ENCODE measurements at regions not wholly inside any gene's neighbourhood (a gene's known extent, or its start where the extent isn't known, plus 50 kb on each side); places are given as distances from the start of the nearest gene placed in this dataset.

DNA sequence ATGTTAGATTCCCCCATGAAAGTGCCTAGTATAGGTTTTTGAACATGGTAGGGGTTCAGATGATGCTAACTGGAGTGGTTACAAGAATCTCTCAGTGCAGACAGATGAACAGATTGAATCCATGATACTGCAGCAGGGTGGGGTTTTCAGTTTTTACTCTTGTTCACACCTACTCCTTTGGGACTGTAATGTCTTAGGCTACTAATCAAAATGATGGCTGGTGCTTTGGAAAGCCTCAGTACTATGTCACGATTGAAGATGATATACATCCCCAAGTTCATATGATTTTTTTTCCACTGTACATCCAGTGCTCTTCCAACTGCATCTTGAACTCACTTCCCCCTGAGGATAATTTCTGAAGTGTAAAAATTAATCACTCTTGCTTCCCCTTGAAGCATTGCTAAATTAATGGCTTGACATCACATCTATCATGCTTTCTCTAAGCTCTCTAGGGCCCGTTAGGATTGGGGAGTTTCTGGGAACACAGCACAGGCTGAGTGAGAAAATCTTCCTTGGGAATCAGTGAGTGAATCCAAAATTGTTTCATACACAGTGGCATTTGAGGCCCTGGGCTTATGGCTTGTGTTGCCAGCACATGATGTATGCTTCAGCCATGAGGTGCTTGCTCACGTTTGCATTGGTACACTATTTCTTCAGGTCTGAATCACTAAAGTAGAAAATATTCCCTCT, 115.0 kb upstream of the TPRG1 start:
- Histone ChIP-seq H3K4me1 (no peaks in the 10 kb centered on the region), H3K9me3 (no peaks in the 10 kb centered on the region)
- intact Hi-C loops (cut with DNase I): no loop called here

DNA sequence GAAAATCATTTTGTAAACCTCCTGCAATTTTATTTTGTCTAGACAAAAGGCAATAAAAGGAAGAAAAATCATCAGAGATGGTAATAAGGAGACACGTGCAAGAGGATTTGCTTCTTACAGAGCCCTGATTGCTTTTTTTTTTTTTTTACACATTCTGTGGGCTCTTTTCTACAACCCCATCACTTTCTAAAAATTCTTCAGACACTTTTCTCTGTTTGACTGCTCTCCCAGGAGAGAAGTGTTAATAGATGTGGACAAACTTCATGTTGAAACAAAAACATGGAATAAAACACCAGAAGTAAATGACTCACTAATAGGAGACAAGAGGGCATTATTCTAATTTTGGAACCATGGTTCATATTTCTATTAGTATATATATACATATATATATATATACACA, 114.4 kb upstream of the TPRG1 start:
- Histone ChIP-seq H3K27me3 (no peaks in the 10 kb centered on the region), H3K27ac (no peak overlapping the region), H3K36me3 (no peaks in the 10 kb centered on the region), H3K4me1 (no peaks in the 10 kb centered on the region), H3K9me3 (no peaks in the 10 kb centered on the region), H3K4me3 (no peak overlapping the region)
- TF ChIP-seq POLR2AphosphoS5 (IDR thresholded peaks at IDR 0.05; ENCODE audit: insufficient read depth in 1 of 2, low read depth in 1 of 2) (no peak), POLR2A (IDR thresholded peaks at IDR 0.05) (no peak)
- TF ChIP-seq, protein P1, sequence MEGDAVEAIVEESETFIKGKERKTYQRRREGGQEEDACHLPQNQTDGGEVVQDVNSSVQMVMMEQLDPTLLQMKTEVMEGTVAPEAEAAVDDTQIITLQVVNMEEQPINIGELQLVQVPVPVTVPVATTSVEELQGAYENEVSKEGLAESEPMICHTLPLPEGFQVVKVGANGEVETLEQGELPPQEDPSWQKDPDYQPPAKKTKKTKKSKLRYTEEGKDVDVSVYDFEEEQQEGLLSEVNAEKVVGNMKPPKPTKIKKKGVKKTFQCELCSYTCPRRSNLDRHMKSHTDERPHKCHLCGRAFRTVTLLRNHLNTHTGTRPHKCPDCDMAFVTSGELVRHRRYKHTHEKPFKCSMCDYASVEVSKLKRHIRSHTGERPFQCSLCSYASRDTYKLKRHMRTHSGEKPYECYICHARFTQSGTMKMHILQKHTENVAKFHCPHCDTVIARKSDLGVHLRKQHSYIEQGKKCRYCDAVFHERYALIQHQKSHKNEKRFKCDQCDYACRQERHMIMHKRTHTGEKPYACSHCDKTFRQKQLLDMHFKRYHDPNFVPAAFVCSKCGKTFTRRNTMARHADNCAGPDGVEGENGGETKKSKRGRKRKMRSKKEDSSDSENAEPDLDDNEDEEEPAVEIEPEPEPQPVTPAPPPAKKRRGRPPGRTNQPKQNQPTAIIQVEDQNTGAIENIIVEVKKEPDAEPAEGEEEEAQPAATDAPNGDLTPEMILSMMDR (IDR thresholded peaks at IDR 0.05): no peak
- no peak for DNase-seq (ENCODE audit: extremely low spot score in 2 of 2)
- intact Hi-C loops (cut with DNase I): no loop called here

More for the DNA sequence above, 115.0 kb upstream of the TPRG1 start:
- Histone ChIP-seq H3K4me3 (no peak overlapping the region), H3K27me3 (no peaks in the 10 kb centered on the region), H3K36me3 (no peaks in the 10 kb centered on the region), H3K27ac (no peak overlapping the region)
- no peak for DNase-seq (ENCODE audit: extremely low spot score in 2 of 2)
- TF ChIP-seq, protein P1 (IDR thresholded peaks at IDR 0.05): no peak
- TF ChIP-seq POLR2AphosphoS5 (IDR thresholded peaks at IDR 0.05; ENCODE audit: insufficient read depth in 1 of 2, low read depth in 1 of 2) (no peak), POLR2A (IDR thresholded peaks at IDR 0.05) (no peak)

DNA sequence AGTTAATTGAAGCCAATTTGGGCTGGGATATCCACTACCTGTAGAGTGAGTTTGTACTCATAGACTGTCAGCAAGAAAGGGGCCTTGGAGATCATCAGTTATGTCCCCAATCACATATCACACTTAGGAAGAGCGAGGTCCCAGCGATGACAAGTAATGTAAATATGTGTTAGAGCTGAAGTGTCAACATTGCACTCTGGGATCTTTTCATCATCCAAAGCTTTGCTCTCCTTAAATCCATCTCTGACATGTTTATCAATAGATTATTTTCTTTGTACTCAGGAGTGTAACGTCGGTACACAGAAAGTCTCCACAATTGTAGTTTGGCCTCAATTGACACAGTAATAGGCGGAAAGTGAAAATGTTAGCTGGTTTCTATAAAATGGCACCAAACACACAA, 113.7 kb upstream of the TPRG1 start:
- H3K9me3 ChIP-seq: peaks cover under 1% of the 10 kb centered on the region
- no peak overlapping the region for H3K4me3 ChIP-seq
- intact Hi-C loops (cut with DNase I): no loop called here
- TF ChIP-seq POLR2A (IDR thresholded peaks at IDR 0.05) (no peak), POLR2AphosphoS5 (IDR thresholded peaks at IDR 0.05; ENCODE audit: insufficient read depth in 1 of 2, low read depth in 1 of 2) (no peak)
- TF ChIP-seq, protein P1 (IDR thresholded peaks at IDR 0.05): no peak
- no peaks in the 10 kb centered on the region for H3K36me3 ChIP-seq
- no peaks in the 10 kb centered on the region for H3K4me1 ChIP-seq
- H3K27me3 ChIP-seq: no peaks in the 10 kb centered on the region
- DNase-seq (ENCODE audit: extremely low spot score in 2 of 2): no peak
- no peak overlapping the region for H3K27ac ChIP-seq

DNA sequence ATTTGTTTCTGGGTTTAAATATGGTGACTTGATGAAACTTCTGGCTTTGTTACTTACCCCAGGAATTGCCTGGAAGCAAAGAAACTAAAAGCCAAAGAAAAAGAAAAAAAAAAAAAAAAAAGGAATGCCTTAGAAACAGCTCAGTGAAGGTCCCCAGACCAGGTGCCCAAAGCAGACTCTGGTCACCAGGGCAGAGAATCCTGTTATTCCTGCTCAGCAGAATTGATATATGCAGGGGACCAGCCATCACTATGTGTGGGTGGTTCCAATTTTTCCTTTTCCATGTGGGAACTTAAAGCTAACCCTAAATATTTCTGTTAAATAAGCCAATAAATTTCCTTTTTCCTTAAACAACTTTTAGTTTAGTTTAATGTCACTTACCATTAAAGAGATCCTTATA, 100.8 kb upstream of the TPRG1 start:
- no peaks in the 10 kb centered on the region for H3K27me3 ChIP-seq
- no peak for DNase-seq (ENCODE audit: extremely low spot score in 2 of 2)
- H3K4me3 ChIP-seq: no peak overlapping the region
- no peak overlapping the region for H3K27ac ChIP-seq
- H3K4me1 ChIP-seq: no peaks in the 10 kb centered on the region
- H3K9me3 ChIP-seq: no peaks in the 10 kb centered on the region
- H3K36me3 ChIP-seq: no peaks in the 10 kb centered on the region
- TF ChIP-seq, protein P1 (IDR thresholded peaks at IDR 0.05): no peak
- no peak for TF ChIP-seq POLR2A (IDR thresholded peaks at IDR 0.05)
- TF ChIP-seq POLR2AphosphoS5 (IDR thresholded peaks at IDR 0.05; ENCODE audit: insufficient read depth in 1 of 2, low read depth in 1 of 2): no peak
- intact Hi-C loops (cut with DNase I): no loop called here

DNA sequence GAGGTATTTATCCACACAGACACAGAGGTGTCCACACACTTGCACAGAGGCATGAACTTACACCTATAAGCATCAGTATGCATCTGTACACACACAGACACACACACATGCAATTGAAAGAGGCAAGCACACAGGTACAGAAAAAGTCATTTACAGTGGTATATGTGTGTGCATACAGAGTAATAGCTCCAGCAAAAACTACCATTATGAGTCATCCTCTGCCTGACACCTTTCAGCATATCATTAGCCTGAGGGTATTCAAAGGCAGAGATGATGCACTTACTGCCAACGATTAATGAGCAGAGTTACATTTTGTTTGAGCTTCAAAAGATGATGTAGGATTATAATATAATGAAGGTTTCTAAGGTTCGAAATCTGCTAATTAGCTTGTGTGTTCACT, 100.3 kb upstream of the TPRG1 start:
- intact Hi-C loops (cut with DNase I): no loop called here

More for the DNA sequence above, 100.3 kb upstream of the TPRG1 start:
- H3K36me3 ChIP-seq: no peaks in the 10 kb centered on the region
- no peaks in the 10 kb centered on the region for H3K9me3 ChIP-seq
- no peaks in the 10 kb centered on the region for H3K4me1 ChIP-seq
- no peaks in the 10 kb centered on the region for H3K27me3 ChIP-seq
- no peak for DNase-seq (ENCODE audit: extremely low spot score in 2 of 2)
- TF ChIP-seq, protein P1 (IDR thresholded peaks at IDR 0.05): no peak
- TF ChIP-seq POLR2A (IDR thresholded peaks at IDR 0.05): no peak
- no peak for TF ChIP-seq POLR2AphosphoS5 (IDR thresholded peaks at IDR 0.05; ENCODE audit: insufficient read depth in 1 of 2, low read depth in 1 of 2)
- H3K27ac ChIP-seq: no peak overlapping the region
- H3K4me3 ChIP-seq: no peak overlapping the region

Measured in vagina (tissue), 2 donors.